ENCODE measurements at regions not wholly inside any gene's neighbourhood (a gene's known extent, or its start where the extent isn't known, plus 50 kb on each side); places are given as distances from the start of the nearest gene placed in this dataset.

DNA sequence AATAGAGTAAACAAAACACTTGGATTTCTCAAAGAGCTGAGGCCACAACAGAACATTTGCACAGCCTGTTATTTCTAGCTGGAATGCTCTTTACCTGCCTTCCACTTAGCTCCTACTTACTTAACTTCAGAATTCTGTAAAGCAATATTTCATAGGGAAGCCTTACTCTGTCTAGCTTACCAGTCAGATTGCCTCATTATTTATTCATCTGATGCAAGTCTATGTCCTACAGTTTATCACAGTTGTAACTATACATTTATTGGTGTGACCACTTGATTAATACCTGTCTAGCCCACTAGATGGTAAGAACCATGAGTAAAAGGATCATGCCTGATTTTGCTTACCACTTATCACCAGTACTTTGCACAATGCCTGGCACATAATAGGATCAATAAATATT, 56.1 kb upstream of the ME3 start:
- no peaks in the 10 kb centered on the region for H3K4me1 ChIP-seq
- H3K4me3 ChIP-seq, result no peak overlapping the region
- no peaks in the 10 kb centered on the region for H3K27me3 ChIP-seq
- H3K27ac ChIP-seq, result no peak overlapping the region
- DNase-seq (ENCODE audit: low spot score), result no peak
- no peaks in the 10 kb centered on the region for H3K9me3 ChIP-seq
- TF ChIP-seq, protein P1, sequence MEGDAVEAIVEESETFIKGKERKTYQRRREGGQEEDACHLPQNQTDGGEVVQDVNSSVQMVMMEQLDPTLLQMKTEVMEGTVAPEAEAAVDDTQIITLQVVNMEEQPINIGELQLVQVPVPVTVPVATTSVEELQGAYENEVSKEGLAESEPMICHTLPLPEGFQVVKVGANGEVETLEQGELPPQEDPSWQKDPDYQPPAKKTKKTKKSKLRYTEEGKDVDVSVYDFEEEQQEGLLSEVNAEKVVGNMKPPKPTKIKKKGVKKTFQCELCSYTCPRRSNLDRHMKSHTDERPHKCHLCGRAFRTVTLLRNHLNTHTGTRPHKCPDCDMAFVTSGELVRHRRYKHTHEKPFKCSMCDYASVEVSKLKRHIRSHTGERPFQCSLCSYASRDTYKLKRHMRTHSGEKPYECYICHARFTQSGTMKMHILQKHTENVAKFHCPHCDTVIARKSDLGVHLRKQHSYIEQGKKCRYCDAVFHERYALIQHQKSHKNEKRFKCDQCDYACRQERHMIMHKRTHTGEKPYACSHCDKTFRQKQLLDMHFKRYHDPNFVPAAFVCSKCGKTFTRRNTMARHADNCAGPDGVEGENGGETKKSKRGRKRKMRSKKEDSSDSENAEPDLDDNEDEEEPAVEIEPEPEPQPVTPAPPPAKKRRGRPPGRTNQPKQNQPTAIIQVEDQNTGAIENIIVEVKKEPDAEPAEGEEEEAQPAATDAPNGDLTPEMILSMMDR (IDR thresholded peaks at IDR 0.05), result no peak
- H3K36me3 ChIP-seq, result no peaks in the 10 kb centered on the region

DNA sequence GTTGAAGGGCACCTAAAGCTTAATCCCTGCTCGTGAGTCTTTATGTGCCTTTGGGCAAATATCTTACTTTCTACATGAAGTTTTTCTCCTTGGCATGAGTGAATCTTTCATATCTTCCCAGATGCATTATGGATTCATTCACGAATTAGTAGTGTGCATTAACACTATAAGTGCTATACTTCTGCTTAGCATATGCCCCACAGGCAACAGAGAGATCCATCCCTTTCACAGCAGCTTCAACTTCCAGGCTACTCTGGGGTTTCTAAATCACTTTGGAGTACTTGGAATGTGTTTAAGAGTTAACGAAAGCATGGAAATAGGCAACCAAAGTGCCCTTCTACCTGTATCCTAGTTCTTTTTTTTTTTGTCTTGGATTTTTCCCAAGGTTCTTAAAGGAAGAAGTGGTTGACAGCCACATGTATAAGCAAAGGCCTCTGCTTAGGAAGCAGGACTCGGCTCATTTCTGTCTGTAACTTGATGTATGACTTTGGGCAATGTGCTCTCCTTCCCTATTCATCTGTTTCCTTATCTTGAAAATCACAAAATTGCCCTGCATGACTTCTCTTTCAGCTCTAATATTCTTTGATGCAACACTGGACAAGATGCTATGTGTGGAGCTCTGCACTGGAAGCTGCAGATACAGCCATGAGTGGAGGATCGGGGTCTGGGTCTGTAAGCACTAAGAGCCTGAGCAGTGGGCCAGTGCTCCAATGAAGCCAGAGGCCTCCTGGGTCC, 54.5 kb upstream of the ME3 start:
- TF ChIP-seq, protein P1 (IDR thresholded peaks at IDR 0.05), result no peak
- no peak overlapping the region for H3K4me3 ChIP-seq
- H3K27ac ChIP-seq, result no peak overlapping the region
- no peaks in the 10 kb centered on the region for H3K27me3 ChIP-seq
- no peaks in the 10 kb centered on the region for H3K4me1 ChIP-seq
- no peaks in the 10 kb centered on the region for H3K36me3 ChIP-seq
- H3K9me3 ChIP-seq, result peaks cover 0 to 15% of the 10 kb centered on the region in 2 donors
- no peak for DNase-seq (ENCODE audit: low spot score)

DNA sequence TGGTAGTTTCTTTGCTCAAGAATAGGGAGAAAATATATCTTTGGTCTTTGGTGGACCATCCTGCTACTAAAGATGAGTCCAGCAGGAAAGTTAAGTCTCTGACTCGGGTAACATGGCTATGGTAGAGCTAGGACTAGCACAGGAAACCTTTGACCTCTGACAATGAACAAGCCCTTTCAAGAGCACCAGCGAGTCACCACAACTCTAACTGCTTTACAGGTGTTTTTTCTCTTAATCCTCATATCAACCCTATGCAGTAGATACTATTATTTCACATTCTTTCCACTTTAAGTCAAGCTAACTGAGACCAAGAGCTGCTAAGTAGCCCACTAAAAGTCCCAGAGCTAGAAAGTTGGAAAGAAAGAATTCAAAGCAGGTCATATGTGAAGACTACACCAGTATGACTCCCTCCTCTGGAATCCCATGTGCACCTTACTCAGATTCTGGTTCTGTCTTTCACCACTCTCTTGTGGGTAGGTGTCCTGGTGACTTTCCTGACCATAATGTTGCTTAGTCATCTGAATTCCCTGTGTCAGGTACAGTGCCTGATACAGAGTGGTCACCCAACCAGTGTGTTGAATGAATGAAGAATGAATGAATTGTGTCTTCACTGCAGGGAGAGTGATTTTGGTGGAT, 53.8 kb upstream of the ME3 start:
- no peaks in the 10 kb centered on the region for H3K4me1 ChIP-seq
- H3K27ac ChIP-seq, result no peak overlapping the region
- H3K36me3 ChIP-seq, result no peaks in the 10 kb centered on the region
- no peaks in the 10 kb centered on the region for H3K27me3 ChIP-seq
- TF ChIP-seq, protein P1 (IDR thresholded peaks at IDR 0.05), result no peak
- no peak for DNase-seq (ENCODE audit: low spot score)
- H3K4me3 ChIP-seq, result no peak overlapping the region
- H3K9me3 ChIP-seq, result peaks cover 0 to 15% of the 10 kb centered on the region in 2 donors

DNA sequence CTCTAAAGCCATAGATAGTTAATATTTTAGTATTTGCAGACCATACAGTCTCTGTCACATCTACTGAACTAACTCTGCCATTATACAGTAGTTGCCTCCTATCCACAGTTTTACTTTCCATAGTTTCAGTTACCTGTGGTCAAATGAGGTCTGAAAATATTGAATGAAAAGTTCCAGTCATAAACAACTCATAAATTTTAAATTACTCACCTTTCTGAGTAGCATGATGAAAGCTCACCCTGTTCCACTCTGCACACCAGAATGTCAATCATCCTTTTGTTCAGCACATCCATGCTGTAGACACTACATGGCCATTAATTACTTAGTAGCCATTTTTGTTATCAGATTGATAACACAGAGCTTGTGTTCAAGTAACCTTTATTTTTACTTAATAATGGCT, 51.7 kb upstream of the ME3 start:
- TF ChIP-seq, protein P1 (IDR thresholded peaks at IDR 0.05), result no peak
- no peaks in the 10 kb centered on the region for H3K27me3 ChIP-seq

DNA sequence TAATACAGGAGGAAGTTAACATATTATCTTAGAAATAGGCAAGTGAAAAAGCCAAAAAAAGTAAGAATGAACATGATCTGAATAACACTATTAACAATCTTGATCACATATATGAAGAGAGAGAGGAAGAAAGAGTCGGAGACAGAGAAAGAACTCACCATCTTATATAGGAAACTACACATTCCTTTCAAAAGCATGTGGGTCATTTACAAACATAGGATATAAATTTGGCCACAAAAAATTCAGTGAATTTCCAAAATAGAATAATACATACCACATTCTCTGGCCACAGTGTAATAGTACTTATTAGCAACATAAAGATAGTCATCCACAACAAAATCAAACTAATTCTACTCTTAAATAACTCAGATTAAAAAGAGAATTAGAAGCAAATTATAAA, 50.9 kb upstream of the ME3 start:
- H3K27me3 ChIP-seq, result no peaks in the 10 kb centered on the region
- H3K27ac ChIP-seq, result no peak overlapping the region
- H3K36me3 ChIP-seq, result no peaks in the 10 kb centered on the region
- H3K9me3 ChIP-seq, result peaks cover 0 to 15% of the 10 kb centered on the region in 2 donors
- H3K4me3 ChIP-seq, result no peak overlapping the region
- H3K4me1 ChIP-seq, result no peaks in the 10 kb centered on the region
- DNase-seq (ENCODE audit: low spot score), result no peak
- TF ChIP-seq, protein P1 (IDR thresholded peaks at IDR 0.05), result no peak

More for the DNA sequence above, 51.7 kb upstream of the ME3 start:
- H3K27ac ChIP-seq, result no peak overlapping the region
- H3K4me1 ChIP-seq, result no peaks in the 10 kb centered on the region
- DNase-seq (ENCODE audit: low spot score), result no peak
- peaks cover 0 to 15% of the 10 kb centered on the region in 2 donors for H3K9me3 ChIP-seq
- no peaks in the 10 kb centered on the region for H3K36me3 ChIP-seq
- no peak overlapping the region for H3K4me3 ChIP-seq
